Fibroblast of villous mesenchyme (primary cell): ENCODE measurements at regions not wholly inside any gene's neighbourhood (a gene's known extent, or its start where the extent isn't known, plus 50 kb on each side); places are given as distances from the start of the nearest gene placed in this dataset.

ENCODE experiments used
- DNase-seq: peaks from one replicate; pipeline ENCODE4 v3.0.0-alpha.2; 2010; ENCODE audit warnings: low read depth
- H3K4me3 ChIP-seq: 2 replicates; pipeline ENCODE4 v1.5.1; 2011; ENCODE audit warnings: low read depth, mild to moderate bottlenecking, low read length
- TF ChIP-seq, protein P1 (sequence below): IDR thresholded peaks from 2 replicates; pipeline ENCODE4 v1.5.1; 2012; ENCODE audit warnings: low read depth, mild to moderate bottlenecking, low read length; ENCODE audit not compliant: insufficient read depth

GRCh38 chr15:95830281-95830680 is 500.2 kb upstream of the NR2F2 start:
- no peak overlapping the region for H3K4me3 ChIP-seq
- no peak for DNase-seq
- TF ChIP-seq, protein P1, sequence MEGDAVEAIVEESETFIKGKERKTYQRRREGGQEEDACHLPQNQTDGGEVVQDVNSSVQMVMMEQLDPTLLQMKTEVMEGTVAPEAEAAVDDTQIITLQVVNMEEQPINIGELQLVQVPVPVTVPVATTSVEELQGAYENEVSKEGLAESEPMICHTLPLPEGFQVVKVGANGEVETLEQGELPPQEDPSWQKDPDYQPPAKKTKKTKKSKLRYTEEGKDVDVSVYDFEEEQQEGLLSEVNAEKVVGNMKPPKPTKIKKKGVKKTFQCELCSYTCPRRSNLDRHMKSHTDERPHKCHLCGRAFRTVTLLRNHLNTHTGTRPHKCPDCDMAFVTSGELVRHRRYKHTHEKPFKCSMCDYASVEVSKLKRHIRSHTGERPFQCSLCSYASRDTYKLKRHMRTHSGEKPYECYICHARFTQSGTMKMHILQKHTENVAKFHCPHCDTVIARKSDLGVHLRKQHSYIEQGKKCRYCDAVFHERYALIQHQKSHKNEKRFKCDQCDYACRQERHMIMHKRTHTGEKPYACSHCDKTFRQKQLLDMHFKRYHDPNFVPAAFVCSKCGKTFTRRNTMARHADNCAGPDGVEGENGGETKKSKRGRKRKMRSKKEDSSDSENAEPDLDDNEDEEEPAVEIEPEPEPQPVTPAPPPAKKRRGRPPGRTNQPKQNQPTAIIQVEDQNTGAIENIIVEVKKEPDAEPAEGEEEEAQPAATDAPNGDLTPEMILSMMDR = no peak

DNA sequence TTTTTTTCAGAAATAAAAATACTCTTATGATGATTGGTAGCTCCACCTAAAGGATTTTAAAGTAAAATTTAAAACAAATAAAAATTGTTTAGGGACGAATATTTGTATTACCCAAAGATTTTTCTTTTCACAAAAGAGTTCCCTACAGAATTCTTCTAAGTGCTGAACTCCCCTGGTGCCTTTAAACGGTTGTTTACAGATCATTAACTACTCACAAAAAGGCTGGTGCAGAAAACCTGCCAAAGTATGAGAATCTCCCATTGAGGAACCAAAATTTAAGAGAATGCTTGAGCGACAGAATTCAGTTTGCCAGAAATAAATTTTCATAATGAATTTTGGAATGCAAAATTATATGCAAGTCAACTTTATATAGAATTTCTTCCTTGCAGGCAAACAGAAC is 497.8 kb upstream of the NR2F2 start:
- TF ChIP-seq, protein P1 = no peak
- DNase-seq = no peak
- H3K4me3 ChIP-seq = no peak overlapping the region

- no peak for DNase-seq
- H3K4me3 ChIP-seq = no peak overlapping the region
- TF ChIP-seq, protein P1 = no peak
These were observed 496.3 kb upstream of the NR2F2 start for GRCh38 chr15:95834028-95834804.

GRCh38 chr15:95836536-95836935 is 494.0 kb upstream of the NR2F2 start:
- TF ChIP-seq, protein P1 = no peak
- DNase-seq = no peak
- H3K4me3 ChIP-seq = no peak overlapping the region

DNA sequence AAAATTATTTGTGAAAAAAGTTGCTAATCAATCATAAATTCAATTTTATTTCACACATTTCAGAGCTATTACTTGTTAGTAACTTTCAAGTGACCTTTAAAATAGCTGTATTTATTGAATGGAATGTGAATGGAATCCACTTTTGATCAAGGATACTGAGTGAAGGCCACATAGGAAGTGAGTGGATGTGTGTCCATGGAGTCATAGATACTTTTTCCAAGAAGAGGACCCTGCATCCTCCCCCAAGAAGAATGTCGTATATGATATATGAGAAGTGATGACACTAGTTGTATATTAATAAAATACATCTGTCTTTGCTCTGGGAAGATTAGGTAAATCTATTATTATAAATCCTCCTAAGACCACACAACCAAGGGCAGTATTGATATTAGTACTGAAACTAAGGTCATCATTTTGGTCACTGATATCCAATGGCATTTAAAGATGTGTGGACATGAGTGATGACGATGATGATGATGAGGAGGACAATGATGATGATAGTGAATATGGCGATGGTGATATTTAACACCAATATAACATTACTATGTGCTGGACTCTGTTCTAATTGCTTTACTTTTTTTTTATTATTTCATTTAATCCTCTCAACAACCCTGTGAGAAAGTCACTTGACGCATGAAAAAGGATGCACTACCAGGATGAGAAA is 493.0 kb upstream of the NR2F2 start:
- TF ChIP-seq, protein P1 = no peak
- no peak overlapping the region for H3K4me3 ChIP-seq
- DNase-seq = no peak

DNA sequence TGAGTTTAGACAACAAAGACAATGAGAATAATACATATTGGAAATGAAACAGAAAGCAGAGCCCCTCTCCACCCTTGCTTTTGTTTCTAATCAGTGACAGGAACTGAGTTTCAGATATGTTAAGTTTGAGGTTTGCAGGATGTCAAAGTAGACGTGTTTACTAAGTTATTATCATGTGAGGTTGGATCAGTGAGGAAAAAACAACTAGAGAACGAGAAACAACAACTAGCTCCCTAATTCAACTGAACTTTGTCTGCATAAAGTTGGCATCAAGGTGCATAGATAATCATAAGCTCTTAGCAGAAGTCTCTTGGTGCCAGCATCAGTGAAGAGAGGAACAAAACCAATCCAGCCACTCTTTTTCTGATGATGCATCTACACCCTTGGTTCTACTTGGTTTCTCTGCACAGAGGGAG is 491.1 kb upstream of the NR2F2 start:
- no peak overlapping the region for H3K4me3 ChIP-seq
- peak; percentile 42 for DNase-seq
- TF ChIP-seq, protein P1 = no peak

- H3K4me3 ChIP-seq = no peak overlapping the region
- TF ChIP-seq, protein P1 = no peak
- peak; percentile 96 for DNase-seq
These were observed 490.5 kb upstream of the NR2F2 start for GRCh38 chr15:95840004-95840403.
